ENCODE measurements at regions not wholly inside any gene's neighbourhood (a gene's known extent, or its start where the extent isn't known, plus 50 kb on each side); places are given as distances from the start of the nearest gene placed in this dataset.

DNA sequence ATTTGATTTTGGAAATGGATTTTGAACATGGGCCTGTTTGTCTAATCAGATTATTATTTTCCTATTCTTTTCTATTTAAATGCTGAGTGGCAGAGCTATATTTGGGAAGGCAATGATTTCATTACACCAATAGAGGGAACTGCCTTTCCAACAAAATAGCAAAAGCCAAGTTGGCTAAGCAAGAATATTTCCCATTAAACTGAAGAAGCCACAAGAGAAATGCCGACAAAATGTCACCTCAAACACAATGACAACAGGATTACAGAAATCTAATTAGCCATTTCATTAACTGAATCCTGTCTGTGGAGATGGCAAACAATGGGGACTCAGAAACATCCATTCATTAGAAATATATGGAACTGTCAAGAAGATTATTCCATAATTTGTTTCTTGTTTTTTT, 1593.1 kb upstream of the RAG2 start:
- POLR2A ChIA-PET: no interaction called here
- no peak for DNase-seq (ENCODE audit: low spot score)
- no peak overlapping the region for H3K27ac ChIP-seq (ENCODE audit: extremely low read length, insufficient read depth, low read length)
- H3K4me2 ChIP-seq (ENCODE audit: low read depth, low read length): no peak overlapping the region
- no peak for ATAC-seq
- CTCF ChIA-PET (ENCODE audit: low intra/inter-chr PET ratio, low total read pairs): no interaction called here
- no TSS peak for BruUV-seq (replicated peaks)
- H3K27me3 ChIP-seq (ENCODE audit: control insufficient read depth in 1 of 2, insufficient read depth in 2 of 2, low read length in 2 of 2): no peaks in the 10 kb centered on the region; a peak in 1 of 5 replicates
- no peaks in the 10 kb centered on the region for H3K4me1 ChIP-seq (ENCODE audit: insufficient read depth, low read length)
- WGBS (ENCODE audit: low lambda C conversion rate): 87% methylated on average over 1 of the region's 1 CpG
- H3K9me3 ChIP-seq (ENCODE audit: low read length): peaks cover 44% of the 10 kb centered on the region
- in situ Hi-C loops (cut with HindIII; ENCODE audit: extremely low pct_ligation_motif_present, low pct_unique_long_range_greater_than_20kb) (no loop called here), intact Hi-C loops (cut with micrococcal nuclease; ENCODE audit: unreplicated experiment) (no loop called here)
- no peaks in the 10 kb centered on the region for H4K20me1 ChIP-seq (ENCODE audit: insufficient read depth, low read length)
- H3K36me3 ChIP-seq (replicated peaks in 1 of 2; ENCODE audit: control insufficient read depth in 1 of 2, insufficient read depth in 2 of 2, low read length in 2 of 2): no peaks in the 10 kb centered on the region
- no peaks in the 10 kb centered on the region for H3K79me2 ChIP-seq (ENCODE audit: insufficient read depth, low read length)
- no peak overlapping the region for H3K9ac ChIP-seq (ENCODE audit: insufficient read depth, low read depth, low read length)
- no peak overlapping the region for H3K4me3 ChIP-seq (replicated peaks in 1 of 3; ENCODE audit: insufficient read depth in 1 of 3, low read depth in 2 of 3, low read length in 3 of 3)
- no peak overlapping the region for H2AFZ ChIP-seq (ENCODE audit: low read length)
- no peak for FAIRE-seq
- TF ChIP-seq ISL2 (CRISPR knock-in tag; IDR thresholded peaks at IDR 0.05) (no peak), HHEX (CRISPR knock-in tag; IDR thresholded peaks at IDR 0.05) (no peak), PRPF4 (IDR thresholded peaks at IDR 0.05; ENCODE audit: low read depth, low read length, poor library complexity, severe bottlenecking) (no peak), XBP1 (CRISPR knock-in tag; IDR thresholded peaks at IDR 0.05) (no peak), SMAD1 (CRISPR knock-in tag; IDR thresholded peaks at IDR 0.05; ENCODE audit: borderline replicate concordance, low read depth) (no peak), ZNF773 (CRISPR knock-in tag; IDR thresholded peaks at IDR 0.05; ENCODE audit: borderline replicate concordance) (no peak), MIER2 (CRISPR knock-in tag; IDR thresholded peaks at IDR 0.05) (no peak), ZNF256 (CRISPR knock-in tag; conservative IDR thresholded peaks at IDR 0.05) (no peak), NFYB (CRISPR knock-in tag; IDR thresholded peaks at IDR 0.05) (no peak)
- TF ChIP-seq, protein P1, sequence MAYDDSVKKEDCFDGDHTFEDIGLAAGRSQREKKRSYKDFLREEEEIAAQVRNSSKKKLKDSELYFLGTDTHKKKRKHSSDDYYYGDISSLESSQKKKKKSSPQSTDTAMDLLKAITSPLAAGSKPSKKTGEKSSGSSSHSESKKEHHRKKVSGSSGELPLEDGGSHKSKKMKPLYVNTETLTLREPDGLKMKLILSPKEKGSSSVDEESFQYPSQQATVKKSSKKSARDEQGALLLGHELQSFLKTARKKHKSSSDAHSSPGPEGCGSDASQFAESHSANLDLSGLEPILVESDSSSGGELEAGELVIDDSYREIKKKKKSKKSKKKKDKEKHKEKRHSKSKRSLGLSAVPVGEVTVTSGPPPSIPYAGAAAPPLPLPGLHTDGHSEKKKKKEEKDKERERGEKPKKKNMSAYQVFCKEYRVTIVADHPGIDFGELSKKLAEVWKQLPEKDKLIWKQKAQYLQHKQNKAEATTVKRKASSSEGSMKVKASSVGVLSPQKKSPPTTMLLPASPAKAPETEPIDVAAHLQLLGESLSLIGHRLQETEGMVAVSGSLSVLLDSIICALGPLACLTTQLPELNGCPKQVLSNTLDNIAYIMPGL (CRISPR knock-in tag; IDR thresholded peaks at IDR 0.05; ENCODE audit: borderline replicate concordance in 1 of 2, low read depth in 1 of 2): no peak
- TF ChIP-seq, protein P2, sequence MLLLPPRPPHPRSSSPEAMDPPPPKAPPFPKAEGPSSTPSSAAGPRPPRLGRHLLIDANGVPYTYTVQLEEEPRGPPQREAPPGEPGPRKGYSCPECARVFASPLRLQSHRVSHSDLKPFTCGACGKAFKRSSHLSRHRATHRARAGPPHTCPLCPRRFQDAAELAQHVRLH (CRISPR knock-in tag; IDR thresholded peaks at IDR 0.05; ENCODE audit: borderline replicate concordance, low read depth): no peak
- TF ChIP-seq, protein P3, sequence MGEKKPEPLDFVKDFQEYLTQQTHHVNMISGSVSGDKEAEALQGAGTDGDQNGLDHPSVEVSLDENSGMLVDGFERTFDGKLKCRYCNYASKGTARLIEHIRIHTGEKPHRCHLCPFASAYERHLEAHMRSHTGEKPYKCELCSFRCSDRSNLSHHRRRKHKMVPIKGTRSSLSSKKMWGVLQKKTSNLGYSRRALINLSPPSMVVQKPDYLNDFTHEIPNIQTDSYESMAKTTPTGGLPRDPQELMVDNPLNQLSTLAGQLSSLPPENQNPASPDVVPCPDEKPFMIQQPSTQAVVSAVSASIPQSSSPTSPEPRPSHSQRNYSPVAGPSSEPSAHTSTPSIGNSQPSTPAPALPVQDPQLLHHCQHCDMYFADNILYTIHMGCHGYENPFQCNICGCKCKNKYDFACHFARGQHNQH (CRISPR knock-in tag; IDR thresholded peaks at IDR 0.05): no peak
- TF ChIP-seq, protein P4, sequence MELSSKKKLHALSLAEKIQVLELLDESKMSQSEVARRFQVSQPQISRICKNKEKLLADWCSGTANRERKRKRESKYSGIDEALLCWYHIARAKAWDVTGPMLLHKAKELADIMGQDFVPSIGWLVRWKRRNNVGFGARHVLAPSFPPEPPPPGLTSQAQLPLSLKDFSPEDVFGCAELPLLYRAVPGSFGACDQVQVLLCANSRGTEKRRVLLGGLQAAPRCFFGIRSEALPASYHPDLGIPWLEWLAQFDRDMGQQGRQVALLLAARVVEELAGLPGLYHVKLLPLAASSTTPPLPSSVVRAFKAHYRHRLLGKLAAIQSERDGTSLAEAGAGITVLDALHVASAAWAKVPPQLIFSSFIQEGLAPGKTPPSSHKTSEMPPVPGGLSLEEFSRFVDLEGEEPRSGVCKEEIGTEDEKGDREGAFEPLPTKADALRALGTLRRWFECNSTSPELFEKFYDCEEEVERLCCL (CRISPR knock-in tag; IDR thresholded peaks at IDR 0.05; ENCODE audit: borderline replicate concordance): no peak
- TF ChIP-seq, protein P5, sequence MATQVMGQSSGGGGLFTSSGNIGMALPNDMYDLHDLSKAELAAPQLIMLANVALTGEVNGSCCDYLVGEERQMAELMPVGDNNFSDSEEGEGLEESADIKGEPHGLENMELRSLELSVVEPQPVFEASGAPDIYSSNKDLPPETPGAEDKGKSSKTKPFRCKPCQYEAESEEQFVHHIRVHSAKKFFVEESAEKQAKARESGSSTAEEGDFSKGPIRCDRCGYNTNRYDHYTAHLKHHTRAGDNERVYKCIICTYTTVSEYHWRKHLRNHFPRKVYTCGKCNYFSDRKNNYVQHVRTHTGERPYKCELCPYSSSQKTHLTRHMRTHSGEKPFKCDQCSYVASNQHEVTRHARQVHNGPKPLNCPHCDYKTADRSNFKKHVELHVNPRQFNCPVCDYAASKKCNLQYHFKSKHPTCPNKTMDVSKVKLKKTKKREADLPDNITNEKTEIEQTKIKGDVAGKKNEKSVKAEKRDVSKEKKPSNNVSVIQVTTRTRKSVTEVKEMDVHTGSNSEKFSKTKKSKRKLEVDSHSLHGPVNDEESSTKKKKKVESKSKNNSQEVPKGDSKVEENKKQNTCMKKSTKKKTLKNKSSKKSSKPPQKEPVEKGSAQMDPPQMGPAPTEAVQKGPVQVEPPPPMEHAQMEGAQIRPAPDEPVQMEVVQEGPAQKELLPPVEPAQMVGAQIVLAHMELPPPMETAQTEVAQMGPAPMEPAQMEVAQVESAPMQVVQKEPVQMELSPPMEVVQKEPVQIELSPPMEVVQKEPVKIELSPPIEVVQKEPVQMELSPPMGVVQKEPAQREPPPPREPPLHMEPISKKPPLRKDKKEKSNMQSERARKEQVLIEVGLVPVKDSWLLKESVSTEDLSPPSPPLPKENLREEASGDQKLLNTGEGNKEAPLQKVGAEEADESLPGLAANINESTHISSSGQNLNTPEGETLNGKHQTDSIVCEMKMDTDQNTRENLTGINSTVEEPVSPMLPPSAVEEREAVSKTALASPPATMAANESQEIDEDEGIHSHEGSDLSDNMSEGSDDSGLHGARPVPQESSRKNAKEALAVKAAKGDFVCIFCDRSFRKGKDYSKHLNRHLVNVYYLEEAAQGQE (IDR thresholded peaks at IDR 0.05; ENCODE audit: borderline replicate concordance in 1 of 2, low read depth in 1 of 2, low read length in 2 of 2): no peak
- TF ChIP-seq, protein P6, sequence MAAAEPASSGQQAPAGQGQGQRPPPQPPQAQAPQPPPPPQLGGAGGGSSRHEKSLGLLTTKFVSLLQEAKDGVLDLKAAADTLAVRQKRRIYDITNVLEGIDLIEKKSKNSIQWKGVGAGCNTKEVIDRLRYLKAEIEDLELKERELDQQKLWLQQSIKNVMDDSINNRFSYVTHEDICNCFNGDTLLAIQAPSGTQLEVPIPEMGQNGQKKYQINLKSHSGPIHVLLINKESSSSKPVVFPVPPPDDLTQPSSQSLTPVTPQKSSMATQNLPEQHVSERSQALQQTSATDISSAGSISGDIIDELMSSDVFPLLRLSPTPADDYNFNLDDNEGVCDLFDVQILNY (CRISPR knock-in tag; conservative IDR thresholded peaks at IDR 0.05): no peak

Data from HepG2 (cell line).